Vagina (tissue), 2 donors: ENCODE measurements at regions not wholly inside any gene's neighbourhood (a gene's known extent, or its start where the extent isn't known, plus 50 kb on each side); places are given as distances from the start of the nearest gene placed in this dataset.

Experiments used
- DNase-seq, 2 donors: peaks; one replicate each; pipeline ENCODE4 v3.0.0-alpha.2; 2017; ENCODE audit errors: extremely low spot score in 2 of 2
- H3K27ac ChIP-seq: fragments of 200-600 bp; sonication (generic); one replicate; pipeline ENCODE4 v1.5.1; 2019
- H3K27me3 ChIP-seq: fragments of 200-600 bp; sonication (generic); one replicate; pipeline ENCODE4 v1.5.1; 2019
- H3K36me3 ChIP-seq, 2 donors: fragments of 200-600 bp; sonication (generic); one replicate each; pipeline ENCODE4 v1.5.1; 2017 to 2019
- H3K4me1 ChIP-seq: fragments of 200-600 bp; sonication (generic); one replicate; pipeline ENCODE4 v1.5.1; 2019
- H3K4me3 ChIP-seq, 2 donors: fragments of 200-600 bp; sonication (generic); 1 replicate in 1 of 2; 2 replicates in 1 of 2; pipeline ENCODE4 v1.5.1; 2016 to 2019
- H3K9me3 ChIP-seq: fragments of 200-600 bp; sonication (generic); one replicate; pipeline ENCODE4 v1.5.1; 2019
- POLR2A ChIP-seq, 2 donors: fragments of 450-650 bp; IDR thresholded peaks; one replicate each; pipeline ENCODE4 v1.6.1; 2017; ENCODE audit warnings: antibody characterized with exemption in 2 of 2, mild to moderate bottlenecking in 2 of 2, moderate library complexity in 2 of 2
- POLR2AphosphoS5 ChIP-seq, 2 donors: sonication (generic); formaldehyde crosslinking; IDR thresholded peaks; one replicate each; pipeline ENCODE4 v1.9.0; 2017; ENCODE audit warnings: antibody characterized with exemption in 2 of 2, mild to moderate bottlenecking in 2 of 2, low read depth in 1 of 2; ENCODE audit not compliant: insufficient read depth in 1 of 2
- intact Hi-C: fragments of 100-400 bp; cut with DNase I; formaldehyde crosslinking; loops from one replicate; pipeline ENCODE4 v1.15.1; 2023
- TF ChIP-seq, protein P1 (sequence below), 3 experiments: fragments of 450-650 bp in 2 of 3; fragments of 200-600 bp in 1 of 3; sonication (generic) in 1 of 3; IDR thresholded peaks; one replicate each; pipeline ENCODE4 v1.5.1; 2017 to 2019; ENCODE audit warnings: antibody characterized with exemption in 3 of 3, mild to moderate bottlenecking in 2 of 3, moderate library complexity in 2 of 3

DNA sequence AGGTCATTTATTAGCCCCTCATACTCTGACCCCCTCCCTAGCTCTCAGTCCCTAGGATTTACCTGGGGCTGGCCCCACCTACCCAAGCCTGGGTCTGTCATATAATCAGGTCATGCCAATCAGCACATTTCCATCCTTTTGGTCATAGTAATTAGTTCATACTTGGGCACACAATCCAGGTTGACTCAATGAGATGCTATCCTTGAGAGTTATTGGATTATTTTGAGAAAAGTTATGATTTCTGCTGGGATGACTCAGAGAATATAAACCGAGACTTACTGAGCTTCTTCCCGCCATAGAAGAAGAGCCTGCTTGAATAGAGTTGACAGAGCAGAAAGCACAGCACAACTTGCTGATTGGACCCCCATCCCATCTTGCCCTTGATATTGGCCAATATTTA lies 331.5 kb downstream of the CBLN1 start:
- H3K9me3 ChIP-seq: no peaks in the 10 kb centered on the region
- H3K4me1 ChIP-seq: no peaks in the 10 kb centered on the region
- no peaks in the 10 kb centered on the region for H3K27me3 ChIP-seq
- no peak for DNase-seq
- no peaks in the 10 kb centered on the region for H3K36me3 ChIP-seq
- H3K27ac ChIP-seq: no peak overlapping the region
- no peak overlapping the region for H3K4me3 ChIP-seq
- intact Hi-C loops: no loop called here
- TF ChIP-seq POLR2AphosphoS5 (IDR thresholded peaks at IDR 0.05; ENCODE audit: insufficient read depth in 1 of 2, low read depth in 1 of 2): no peak
- TF ChIP-seq POLR2A (IDR thresholded peaks at IDR 0.05): no peak
- TF ChIP-seq, protein P1, sequence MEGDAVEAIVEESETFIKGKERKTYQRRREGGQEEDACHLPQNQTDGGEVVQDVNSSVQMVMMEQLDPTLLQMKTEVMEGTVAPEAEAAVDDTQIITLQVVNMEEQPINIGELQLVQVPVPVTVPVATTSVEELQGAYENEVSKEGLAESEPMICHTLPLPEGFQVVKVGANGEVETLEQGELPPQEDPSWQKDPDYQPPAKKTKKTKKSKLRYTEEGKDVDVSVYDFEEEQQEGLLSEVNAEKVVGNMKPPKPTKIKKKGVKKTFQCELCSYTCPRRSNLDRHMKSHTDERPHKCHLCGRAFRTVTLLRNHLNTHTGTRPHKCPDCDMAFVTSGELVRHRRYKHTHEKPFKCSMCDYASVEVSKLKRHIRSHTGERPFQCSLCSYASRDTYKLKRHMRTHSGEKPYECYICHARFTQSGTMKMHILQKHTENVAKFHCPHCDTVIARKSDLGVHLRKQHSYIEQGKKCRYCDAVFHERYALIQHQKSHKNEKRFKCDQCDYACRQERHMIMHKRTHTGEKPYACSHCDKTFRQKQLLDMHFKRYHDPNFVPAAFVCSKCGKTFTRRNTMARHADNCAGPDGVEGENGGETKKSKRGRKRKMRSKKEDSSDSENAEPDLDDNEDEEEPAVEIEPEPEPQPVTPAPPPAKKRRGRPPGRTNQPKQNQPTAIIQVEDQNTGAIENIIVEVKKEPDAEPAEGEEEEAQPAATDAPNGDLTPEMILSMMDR (IDR thresholded peaks at IDR 0.05): no peak

DNA sequence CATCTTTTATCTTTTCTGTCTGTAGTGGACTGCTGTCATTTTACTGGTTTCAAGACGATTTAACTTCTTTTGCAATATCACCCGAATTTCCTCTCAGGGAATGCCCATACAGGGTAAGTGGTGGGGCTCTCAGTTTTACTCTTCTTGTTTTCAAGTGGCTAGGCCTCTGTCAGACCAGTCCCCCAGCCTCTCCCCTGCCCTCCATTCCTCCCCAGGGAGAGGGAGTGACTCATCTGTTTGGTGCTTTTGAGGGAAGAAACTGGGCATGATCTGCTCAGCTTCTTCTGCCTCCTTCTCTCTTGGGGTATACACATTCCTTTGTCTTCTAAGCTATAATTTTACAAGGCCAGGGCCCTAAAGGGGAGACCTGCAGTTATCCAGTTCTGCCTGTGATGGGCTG lies 332.0 kb downstream of the CBLN1 start:
- Histone ChIP-seq H3K4me3 (no peak overlapping the region), H3K9me3 (no peaks in the 10 kb centered on the region), H3K27ac (no peak overlapping the region), H3K27me3 (no peaks in the 10 kb centered on the region), H3K36me3 (no peaks in the 10 kb centered on the region), H3K4me1 (no peaks in the 10 kb centered on the region)
- intact Hi-C loops: no loop called here
- no peak for TF ChIP-seq POLR2A (IDR thresholded peaks at IDR 0.05)
- TF ChIP-seq POLR2AphosphoS5 (IDR thresholded peaks at IDR 0.05; ENCODE audit: insufficient read depth in 1 of 2, low read depth in 1 of 2): no peak
- TF ChIP-seq, protein P1 (IDR thresholded peaks at IDR 0.05): no peak
- no peak for DNase-seq

DNA sequence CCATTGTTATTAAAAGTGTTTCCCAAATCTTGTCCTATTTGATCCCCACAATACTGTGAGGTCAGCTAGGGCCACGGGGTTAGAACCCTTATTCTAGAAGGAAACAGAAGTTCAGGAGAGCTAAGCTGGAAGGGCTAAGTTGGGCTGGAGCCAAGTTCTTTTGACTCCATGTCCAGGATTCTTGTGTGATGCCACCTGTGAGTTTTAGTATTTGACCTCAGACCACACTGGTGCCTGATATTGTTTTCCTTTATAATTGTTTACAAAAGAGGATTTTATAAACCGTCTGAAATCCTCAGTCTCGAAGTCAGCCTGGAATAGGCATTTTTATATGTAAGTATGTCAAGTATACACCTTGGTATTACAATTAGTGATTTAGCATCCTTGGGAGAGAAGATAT lies 332.7 kb downstream of the CBLN1 start:
- no peak for DNase-seq
- Histone ChIP-seq H3K4me3 (no peak overlapping the region), H3K27ac (no peak overlapping the region), H3K36me3 (no peaks in the 10 kb centered on the region), H3K27me3 (no peaks in the 10 kb centered on the region), H3K9me3 (no peaks in the 10 kb centered on the region), H3K4me1 (no peaks in the 10 kb centered on the region)
- intact Hi-C loops: no loop called here
- no peak for TF ChIP-seq POLR2AphosphoS5 (IDR thresholded peaks at IDR 0.05; ENCODE audit: insufficient read depth in 1 of 2, low read depth in 1 of 2)
- TF ChIP-seq POLR2A (IDR thresholded peaks at IDR 0.05): no peak
- TF ChIP-seq, protein P1 (IDR thresholded peaks at IDR 0.05): no peak

DNA sequence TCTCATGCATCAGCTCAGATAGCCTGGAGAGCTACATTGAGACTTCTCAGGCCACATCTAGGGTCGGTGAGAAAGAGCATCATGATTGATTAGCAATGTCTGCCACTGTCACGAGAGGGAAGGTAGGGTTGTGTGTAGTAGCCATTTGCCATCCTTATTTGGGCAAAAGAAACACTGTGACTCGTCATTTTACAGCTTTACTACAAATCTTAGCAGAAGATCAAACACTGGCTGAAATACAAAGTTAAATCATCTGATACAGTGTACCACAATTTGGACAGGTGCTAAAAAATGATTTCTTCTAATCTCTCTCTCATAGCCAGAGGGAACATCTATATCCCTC lies 334.3 kb downstream of the CBLN1 start:
- intact Hi-C loops: no loop called here
- no peaks in the 10 kb centered on the region for H3K27me3 ChIP-seq
- no peak overlapping the region for H3K4me3 ChIP-seq
- no peaks in the 10 kb centered on the region for H3K9me3 ChIP-seq
- no peaks in the 10 kb centered on the region for H3K4me1 ChIP-seq
- H3K36me3 ChIP-seq: no peaks in the 10 kb centered on the region
- TF ChIP-seq POLR2AphosphoS5 (IDR thresholded peaks at IDR 0.05; ENCODE audit: insufficient read depth in 1 of 2, low read depth in 1 of 2) (no peak), POLR2A (IDR thresholded peaks at IDR 0.05) (no peak)
- TF ChIP-seq, protein P1 (IDR thresholded peaks at IDR 0.05): no peak
- no peak for DNase-seq
- H3K27ac ChIP-seq: no peak overlapping the region

DNA sequence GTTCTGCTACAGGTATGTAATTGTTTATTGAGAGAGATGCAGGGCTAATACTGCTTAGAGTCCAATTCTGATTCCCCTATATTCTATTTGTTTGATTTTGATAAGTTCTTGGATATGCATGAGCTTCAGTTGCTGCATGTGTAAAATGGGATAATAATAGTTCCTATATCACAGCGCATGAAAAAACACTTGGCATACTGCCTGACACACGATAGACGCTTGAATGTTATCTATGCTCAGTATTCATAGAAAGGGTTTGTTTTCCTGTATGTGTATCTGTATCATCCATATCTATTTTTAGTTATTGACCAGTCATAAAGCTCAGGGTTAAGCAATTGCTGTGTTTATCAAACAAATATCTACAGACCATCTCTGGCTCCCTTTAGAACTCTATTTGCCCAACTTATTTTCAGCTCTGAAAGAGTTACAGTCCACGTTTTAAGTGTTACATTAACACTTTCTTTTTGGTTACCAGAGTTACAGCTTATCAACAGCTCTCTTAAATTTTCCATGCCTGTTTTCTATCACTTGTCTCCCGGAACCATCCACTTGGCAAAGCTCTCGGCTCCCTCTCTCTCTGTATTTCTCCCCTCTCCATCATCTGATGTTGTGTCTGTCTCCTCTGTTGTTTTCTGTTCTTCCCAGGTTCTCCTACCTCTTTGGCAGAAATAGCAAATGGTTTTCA lies 334.8 kb downstream of the CBLN1 start:
- Histone ChIP-seq H3K9me3 (no peaks in the 10 kb centered on the region), H3K4me1 (no peaks in the 10 kb centered on the region), H3K36me3 (no peaks in the 10 kb centered on the region), H3K4me3 (no peak overlapping the region), H3K27me3 (no peaks in the 10 kb centered on the region), H3K27ac (no peak overlapping the region)
- TF ChIP-seq POLR2AphosphoS5 (IDR thresholded peaks at IDR 0.05; ENCODE audit: insufficient read depth in 1 of 2, low read depth in 1 of 2) (no peak), POLR2A (IDR thresholded peaks at IDR 0.05) (no peak)
- TF ChIP-seq, protein P1 (IDR thresholded peaks at IDR 0.05): no peak
- no peak for DNase-seq
- intact Hi-C loops: no loop called here
